Gastrocnemius medialis (tissue), 4 donors: ENCODE measurements at regions not wholly inside any gene's neighbourhood (a gene's known extent, or its start where the extent isn't known, plus 50 kb on each side); places are given as distances from the start of the nearest gene placed in this dataset.

ENCODE experiments used
- ATAC-seq, 2 donors: fragments of 150-250 bp; one replicate each; pipeline ENCODE4 v1.9.1; 2016
- DNase-seq, 2 donors: peaks; one replicate each; pipeline ENCODE4 v3.0.0-alpha.2; 2019
- H3K27ac ChIP-seq, 4 donors: fragments of 200-600 bp; sonication (generic); 1 replicate in 1 of 4; 2 replicates in 3 of 4; pipeline ENCODE4 v1.5.1; 2016 to 2018; ENCODE audit warnings: mild to moderate bottlenecking in 2 of 4, moderate library complexity in 1 of 4
- H3K27me3 ChIP-seq, 3 donors: fragments of 200-600 bp; sonication (generic) in 2 of 3; 1 replicate in 1 of 3; 2 replicates in 2 of 3; pipeline versions ENCODE4 v1.5.1 to v1.6.0; 2016 to 2019; ENCODE audit warnings: mild to moderate bottlenecking in 1 of 3, moderate library complexity in 1 of 3
- H3K36me3 ChIP-seq, 2 donors: fragments of 200-600 bp; sonication (generic) in 1 of 2; one replicate each; pipeline ENCODE4 v1.5.1; 2017 to 2018
- H3K4me1 ChIP-seq, 2 donors: fragments of 200-600 bp; sonication (generic) in 1 of 2; one replicate each; pipeline ENCODE4 v1.5.1; 2016 to 2017; ENCODE audit warnings: mild to moderate bottlenecking in 2 of 2
- H3K4me3 ChIP-seq, 4 donors: fragments of 200-600 bp; sonication (generic) in 3 of 4; 1 replicate in 1 of 4; 2 replicates in 3 of 4; pipeline ENCODE4 v1.5.1; 2016 to 2019; ENCODE audit warnings: mild to moderate bottlenecking in 2 of 4
- H3K9me3 ChIP-seq, 3 donors: fragments of 200-600 bp; sonication (generic) in 2 of 3; 1 replicate in 1 of 3; 2 replicates in 2 of 3; pipeline ENCODE4 v1.5.1; 2016 to 2019
- POLR2A ChIP-seq, 2 donors: fragments of 450-650 bp; IDR thresholded peaks; one replicate each; pipeline ENCODE4 v1.6.1; 2017; ENCODE audit warnings: antibody characterized with exemption in 2 of 2, mild to moderate bottlenecking in 2 of 2, moderate library complexity in 2 of 2
- in situ Hi-C, 4 donors: fragments of 200-750 bp; cut with MboI; loops; one replicate each; pipeline versions ENCODE4 v1.15.0 to v1.8.0; 2017; ENCODE audit warnings: low sequenced_read_pairs in 4 of 4
- intact Hi-C: fragments of 100-400 bp; cut with DNase I; formaldehyde crosslinking; loops from one replicate; pipeline ENCODE4 v1.15.1; 2023; ENCODE audit warnings: low total_unique reads
- TF ChIP-seq, protein P1 (sequence below), 5 experiments: fragments of 450-650 bp in 3 of 5; fragments of 200-600 bp in 2 of 5; sonication (generic) in 2 of 5; IDR thresholded peaks in 4 of 5; conservative IDR thresholded peaks in 1 of 5; 1 replicate in 4 of 5; 2 replicates in 1 of 5; pipeline ENCODE4 v1.5.1; 2016 to 2019; ENCODE audit warnings: antibody characterized with exemption in 5 of 5, mild to moderate bottlenecking in 3 of 5, moderate library complexity in 3 of 5

DNA sequence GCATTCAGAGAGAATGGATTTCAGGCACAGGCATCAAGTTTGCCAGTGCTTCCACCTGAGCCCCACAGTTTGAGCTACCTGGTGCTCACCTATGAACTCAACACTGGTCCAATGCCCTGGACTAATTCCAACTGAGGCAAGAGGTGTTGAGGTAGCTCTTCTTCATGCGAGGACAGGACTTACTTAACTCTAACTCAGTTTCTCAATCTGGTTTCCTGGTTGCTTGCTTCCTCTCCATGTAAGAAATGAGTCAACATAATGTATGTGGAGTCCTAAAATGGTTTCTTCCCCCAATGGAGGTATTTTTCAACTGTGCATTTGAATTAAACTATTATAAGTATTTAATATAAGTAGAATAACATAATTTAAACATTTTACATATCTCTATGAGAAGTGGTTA is 523.6 kb upstream of the DAB2 start:
- intact Hi-C loops, result loop anchor here (2.0 to 5.0 kb wide), 2 partner anchors 739 to 788 kb away; no protein-coding TSS in a partner anchor
- no peaks in the 10 kb centered on the region for H3K9me3 ChIP-seq
- in situ Hi-C loops, result loop anchor here in 2 of 4 donors (10.0 kb wide), 1 partner anchor 736 kb away; no protein-coding TSS in a partner anchor
- DNase-seq (no peak), ATAC-seq (no peak)
- no peak overlapping the region for H3K27ac ChIP-seq
- H3K4me1 ChIP-seq, result no peaks in the 10 kb centered on the region
- no peaks in the 10 kb centered on the region for H3K27me3 ChIP-seq
- no peak for TF ChIP-seq POLR2A (IDR thresholded peaks at IDR 0.05)
- TF ChIP-seq, protein P1, sequence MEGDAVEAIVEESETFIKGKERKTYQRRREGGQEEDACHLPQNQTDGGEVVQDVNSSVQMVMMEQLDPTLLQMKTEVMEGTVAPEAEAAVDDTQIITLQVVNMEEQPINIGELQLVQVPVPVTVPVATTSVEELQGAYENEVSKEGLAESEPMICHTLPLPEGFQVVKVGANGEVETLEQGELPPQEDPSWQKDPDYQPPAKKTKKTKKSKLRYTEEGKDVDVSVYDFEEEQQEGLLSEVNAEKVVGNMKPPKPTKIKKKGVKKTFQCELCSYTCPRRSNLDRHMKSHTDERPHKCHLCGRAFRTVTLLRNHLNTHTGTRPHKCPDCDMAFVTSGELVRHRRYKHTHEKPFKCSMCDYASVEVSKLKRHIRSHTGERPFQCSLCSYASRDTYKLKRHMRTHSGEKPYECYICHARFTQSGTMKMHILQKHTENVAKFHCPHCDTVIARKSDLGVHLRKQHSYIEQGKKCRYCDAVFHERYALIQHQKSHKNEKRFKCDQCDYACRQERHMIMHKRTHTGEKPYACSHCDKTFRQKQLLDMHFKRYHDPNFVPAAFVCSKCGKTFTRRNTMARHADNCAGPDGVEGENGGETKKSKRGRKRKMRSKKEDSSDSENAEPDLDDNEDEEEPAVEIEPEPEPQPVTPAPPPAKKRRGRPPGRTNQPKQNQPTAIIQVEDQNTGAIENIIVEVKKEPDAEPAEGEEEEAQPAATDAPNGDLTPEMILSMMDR (IDR thresholded peaks at IDR 0.05 in 4 of 5, conservative IDR thresholded peaks at IDR 0.05 in 1 of 5), result no peak
- H3K36me3 ChIP-seq, result no peaks in the 10 kb centered on the region
- no peak overlapping the region for H3K4me3 ChIP-seq

DNA sequence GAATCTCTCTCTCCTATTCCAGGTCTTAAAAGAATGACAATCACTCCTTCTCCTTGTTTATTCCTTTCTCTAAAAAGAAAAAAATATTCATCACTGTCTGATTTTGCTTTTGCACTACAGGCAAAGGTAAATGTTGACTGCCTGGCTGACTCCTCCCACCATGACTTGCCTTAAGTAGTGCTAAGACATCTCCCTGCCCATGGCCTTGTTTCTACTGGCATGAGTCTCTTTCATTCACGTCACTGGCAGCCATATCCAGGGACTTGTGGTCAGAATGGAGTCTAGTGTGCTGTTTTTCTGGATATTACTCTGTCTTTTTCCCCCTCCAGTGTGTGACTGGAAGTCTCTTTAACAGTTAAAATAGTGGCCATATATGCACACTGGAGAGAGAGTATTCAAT is 522.9 kb upstream of the DAB2 start:
- in situ Hi-C loops, result loop anchor here in 2 of 4 donors (10.0 kb wide), 1 partner anchor 737 kb away; no protein-coding TSS in a partner anchor
- intact Hi-C loops, result loop anchor here (2.0 to 5.0 kb wide), 2 partner anchors 740 to 789 kb away; no protein-coding TSS in a partner anchor
- no peaks in the 10 kb centered on the region for H3K9me3 ChIP-seq
- no peaks in the 10 kb centered on the region for H3K36me3 ChIP-seq
- TF ChIP-seq, protein P1 (IDR thresholded peaks at IDR 0.05 in 4 of 5, conservative IDR thresholded peaks at IDR 0.05 in 1 of 5), result no peak
- TF ChIP-seq POLR2A (IDR thresholded peaks at IDR 0.05), result no peak
- DNase-seq (no peak), ATAC-seq (no peak)
- H3K4me1 ChIP-seq, result no peaks in the 10 kb centered on the region
- no peak overlapping the region for H3K4me3 ChIP-seq
- no peaks in the 10 kb centered on the region for H3K27me3 ChIP-seq
- H3K27ac ChIP-seq, result no peak overlapping the region

DNA sequence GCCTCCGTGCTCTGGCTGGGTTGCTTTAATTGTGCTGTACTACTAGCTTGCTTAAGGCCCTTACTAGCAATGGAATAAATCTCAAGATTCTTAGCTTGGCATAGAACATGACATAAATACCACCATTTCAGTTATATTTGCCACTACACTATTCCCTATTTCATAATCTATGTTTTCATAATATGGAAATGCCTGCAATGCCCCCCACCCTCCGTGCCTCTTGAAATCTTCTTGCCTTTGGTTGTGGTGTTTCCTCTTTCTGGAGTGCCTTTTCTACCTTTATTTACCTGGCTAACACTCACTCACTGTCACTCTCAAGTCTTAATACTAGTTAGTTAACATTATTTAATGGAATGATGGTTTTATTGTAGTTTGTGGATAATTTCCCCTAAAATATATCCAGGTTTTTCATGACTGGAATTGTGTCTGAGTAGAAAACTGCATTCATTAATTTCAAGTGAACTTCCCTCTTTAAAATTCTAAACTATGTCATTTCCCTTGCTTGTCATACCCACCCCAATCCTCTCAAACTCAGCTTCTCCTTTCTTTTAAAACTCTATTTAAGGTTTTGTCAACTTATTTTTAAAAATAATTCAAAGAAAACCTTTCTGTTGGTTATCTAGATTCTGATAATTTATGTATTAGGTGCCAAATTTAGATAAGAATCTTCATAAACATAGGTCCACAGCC is 521.7 kb upstream of the DAB2 start:
- Histone ChIP-seq H3K9me3 (no peaks in the 10 kb centered on the region), H3K4me1 (no peaks in the 10 kb centered on the region), H3K36me3 (no peaks in the 10 kb centered on the region), H3K27ac (no peak overlapping the region), H3K4me3 (no peak overlapping the region), H3K27me3 (no peaks in the 10 kb centered on the region)
- intact Hi-C loops (loop anchor here (5.0 kb wide), 1 partner anchor 741 kb away; no protein-coding TSS in a partner anchor), in situ Hi-C loops (loop anchor here in 2 of 4 donors (10.0 kb wide), 1 partner anchor 738 kb away; no protein-coding TSS in a partner anchor)
- TF ChIP-seq, protein P1 (IDR thresholded peaks at IDR 0.05 in 4 of 5, conservative IDR thresholded peaks at IDR 0.05 in 1 of 5), result no peak
- TF ChIP-seq POLR2A (IDR thresholded peaks at IDR 0.05), result no peak
- no peak for ATAC-seq
- no peak for DNase-seq

DNA sequence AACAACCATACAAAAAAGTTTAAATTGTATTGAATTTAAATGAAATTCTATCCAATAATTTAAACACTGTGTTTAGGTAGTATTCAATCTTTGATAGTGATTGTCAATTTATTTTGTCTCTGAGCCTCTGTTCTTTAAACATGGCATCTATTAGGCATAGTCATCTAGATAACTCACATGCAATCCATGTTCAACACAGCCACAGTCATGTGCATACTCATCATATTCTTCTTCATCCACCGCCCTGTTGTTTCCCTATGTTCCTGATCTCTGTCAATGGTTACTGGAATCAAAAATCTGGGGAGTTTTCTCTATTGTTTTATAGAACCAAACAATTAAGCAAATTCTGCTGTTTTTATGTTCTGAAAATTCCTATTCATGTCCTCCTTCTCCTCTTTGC is 521.1 kb upstream of the DAB2 start:
- intact Hi-C loops (loop anchor here (5.0 kb wide), 1 partner anchor 741 kb away; no protein-coding TSS in a partner anchor), in situ Hi-C loops (loop anchor here in 2 of 4 donors (10.0 kb wide), 1 partner anchor 739 kb away; no protein-coding TSS in a partner anchor)
- DNase-seq (no peak), ATAC-seq (no peak)
- no peaks in the 10 kb centered on the region for H3K36me3 ChIP-seq
- no peaks in the 10 kb centered on the region for H3K27me3 ChIP-seq
- no peak for TF ChIP-seq POLR2A (IDR thresholded peaks at IDR 0.05)
- TF ChIP-seq, protein P1 (IDR thresholded peaks at IDR 0.05 in 4 of 5, conservative IDR thresholded peaks at IDR 0.05 in 1 of 5), result no peak
- H3K27ac ChIP-seq, result no peak overlapping the region
- no peak overlapping the region for H3K4me3 ChIP-seq
- no peaks in the 10 kb centered on the region for H3K9me3 ChIP-seq
- no peaks in the 10 kb centered on the region for H3K4me1 ChIP-seq
